HG03460 (cell line): ENCODE measurements at regions not wholly inside any gene's neighbourhood (a gene's known extent, or its start where the extent isn't known, plus 50 kb on each side); places are given as distances from the start of the nearest gene placed in this dataset.

ENCODE experiments used
- ATAC-seq: cut with Tn5 transposase; IDR thresholded peaks from one replicate; pipeline ENCODE4 v1.9.1; 2021; ENCODE audit not compliant: unreplicated experiment

GRCh38 chr3:187821616-187822317 lies 76.5 kb upstream of the BCL6 start:
- ATAC-seq: no peak

DNA sequence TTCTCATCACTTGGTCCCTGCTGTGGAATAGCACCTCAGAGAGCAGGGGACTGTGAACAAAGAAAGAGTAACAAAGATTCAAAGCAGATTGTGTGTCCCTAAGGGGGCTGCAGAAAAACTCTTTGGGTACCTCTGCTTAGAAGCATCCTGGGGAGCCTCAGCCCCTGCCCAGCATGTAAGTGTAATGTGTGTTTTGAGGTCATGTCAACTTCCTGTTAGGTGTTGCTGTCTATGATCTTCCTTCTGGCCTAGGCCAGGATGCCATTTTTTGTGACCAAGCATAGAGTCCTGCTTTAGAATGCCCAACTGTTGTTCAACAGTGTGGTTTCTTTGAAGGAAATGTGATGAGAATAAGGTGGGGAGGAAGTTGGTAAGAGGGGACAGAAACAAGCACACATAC lies 77.1 kb upstream of the BCL6 start:
- no peak for ATAC-seq

DNA sequence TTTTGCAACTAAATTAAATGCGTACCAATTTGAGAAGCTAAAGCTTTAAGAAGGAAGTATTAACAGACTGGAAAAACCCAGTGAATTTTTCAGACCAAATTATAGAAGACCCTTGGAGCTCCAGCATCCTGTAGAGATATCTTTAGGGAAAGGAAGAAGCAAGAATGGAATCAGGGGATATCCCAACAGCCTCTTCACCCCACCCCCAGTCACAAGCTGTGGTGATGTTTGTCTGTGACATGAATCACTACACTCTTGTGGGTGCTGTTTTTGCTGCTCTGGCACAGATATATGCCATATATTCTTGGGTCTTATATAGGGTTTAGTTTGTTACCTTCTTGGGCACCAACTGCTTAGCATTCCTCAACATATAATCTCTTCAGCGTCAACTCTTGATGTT lies 78.5 kb upstream of the BCL6 start:
- ATAC-seq: no peak

- no peak for ATAC-seq
Observed at GRCh38 chr3:187827723-187828122, 82.5 kb upstream of the BCL6 start.

DNA sequence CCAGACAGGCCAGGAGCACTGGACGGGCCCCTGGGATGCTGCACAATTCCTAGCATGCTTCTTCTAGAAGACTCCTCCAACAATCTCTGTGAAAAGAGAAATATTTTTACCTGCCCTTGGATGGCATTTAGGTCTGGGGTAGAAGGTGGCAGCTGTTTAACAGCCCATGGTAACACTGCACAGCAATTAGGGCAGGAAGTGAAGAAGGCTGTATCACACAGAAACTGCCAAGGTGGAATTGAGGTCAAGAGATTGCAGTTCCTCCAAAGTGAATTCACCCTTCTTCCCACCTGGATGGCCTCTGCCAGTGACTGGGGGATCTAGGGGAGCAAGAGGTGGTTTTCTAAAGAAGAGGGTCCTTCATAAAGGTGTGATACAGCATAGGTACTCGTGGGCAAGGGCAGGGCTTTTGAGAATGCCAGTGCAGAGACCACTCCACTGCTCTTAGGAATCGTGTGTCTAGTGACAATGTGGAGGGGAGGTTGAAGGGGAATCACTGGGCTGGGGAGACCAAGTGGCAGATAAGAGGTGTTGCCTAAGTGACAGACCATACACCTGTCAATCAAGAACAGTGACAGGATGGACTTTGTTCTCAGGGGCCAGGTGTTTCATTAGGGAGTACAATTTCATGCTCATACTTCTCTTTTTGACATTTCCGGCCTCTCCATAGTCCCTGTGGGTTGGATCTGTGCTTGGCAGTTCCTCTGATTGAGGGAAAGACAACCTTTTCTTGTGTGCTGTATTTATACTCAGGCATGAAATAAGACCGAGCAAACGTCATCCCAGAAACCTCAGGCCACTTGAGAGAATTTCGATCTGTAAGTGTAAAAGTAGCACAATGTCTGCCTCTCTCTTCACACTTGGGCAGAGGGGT lies 83.5 kb upstream of the BCL6 start:
- no peak for ATAC-seq

DNA sequence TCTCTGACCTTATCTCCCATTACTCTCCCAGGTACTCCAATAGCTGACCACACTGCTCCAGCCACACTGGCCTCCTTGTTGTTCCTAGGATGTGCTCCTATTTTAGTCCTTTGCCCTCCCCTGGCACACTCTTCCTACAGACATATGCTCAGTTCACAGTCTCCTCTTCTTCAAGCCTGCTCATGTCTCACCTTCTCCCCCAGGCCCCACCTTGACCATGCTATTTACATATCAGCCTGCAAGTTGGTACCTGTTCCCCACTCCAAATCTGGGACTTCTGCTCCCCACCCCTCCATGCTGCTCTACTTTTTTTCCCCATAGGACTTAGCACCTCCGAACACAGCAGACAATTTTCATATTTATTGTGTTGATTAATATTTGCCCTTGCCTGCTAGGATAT lies 84.9 kb upstream of the BCL6 start:
- ATAC-seq: no peak

GRCh38 chr3:187831125-187832051 lies 86.1 kb upstream of the BCL6 start:
- ATAC-seq: no peak

- ATAC-seq: no peak
Observed at GRCh38 chr3:187832202-187832601, 86.9 kb upstream of the BCL6 start.

- no peak for ATAC-seq
Observed at GRCh38 chr3:187833375-187833774, 88.1 kb upstream of the BCL6 start.

DNA sequence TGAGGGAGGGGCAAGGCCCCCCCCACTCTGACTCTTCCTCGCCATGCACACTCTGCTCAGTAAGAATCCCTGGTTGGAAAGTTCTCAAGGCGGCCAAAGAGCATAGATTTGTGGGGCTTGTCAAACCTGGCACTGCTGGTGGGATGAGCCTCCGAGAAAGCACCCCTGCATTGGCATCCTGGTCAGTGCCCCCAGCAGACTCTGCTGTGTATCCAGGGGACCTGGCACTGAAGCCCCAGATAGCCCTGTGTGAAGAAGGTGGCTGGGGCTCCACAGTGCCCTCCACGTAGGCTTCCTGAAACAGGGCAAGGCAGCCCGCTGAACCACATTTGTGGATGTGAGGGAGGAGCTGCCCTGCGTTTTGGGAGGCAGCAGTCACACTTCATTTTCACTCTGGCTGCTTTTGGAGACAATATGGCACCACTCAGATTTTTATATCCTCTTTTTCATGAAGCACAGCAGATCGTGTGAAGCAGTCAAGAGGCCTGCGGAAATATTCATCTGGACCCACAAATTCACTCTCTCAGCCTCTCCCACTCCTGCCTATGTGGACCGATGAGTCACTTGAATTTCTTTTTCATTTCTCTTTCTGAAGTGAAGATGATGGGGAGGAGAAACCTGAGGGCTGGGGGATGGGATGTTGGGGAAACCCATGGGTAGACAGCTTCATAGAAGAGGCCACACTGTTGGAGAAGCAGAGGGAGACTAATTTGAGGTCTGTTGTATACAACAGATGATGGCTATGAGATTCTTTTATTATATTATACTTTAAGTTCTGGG lies 88.7 kb upstream of the BCL6 start:
- ATAC-seq: no peak

DNA sequence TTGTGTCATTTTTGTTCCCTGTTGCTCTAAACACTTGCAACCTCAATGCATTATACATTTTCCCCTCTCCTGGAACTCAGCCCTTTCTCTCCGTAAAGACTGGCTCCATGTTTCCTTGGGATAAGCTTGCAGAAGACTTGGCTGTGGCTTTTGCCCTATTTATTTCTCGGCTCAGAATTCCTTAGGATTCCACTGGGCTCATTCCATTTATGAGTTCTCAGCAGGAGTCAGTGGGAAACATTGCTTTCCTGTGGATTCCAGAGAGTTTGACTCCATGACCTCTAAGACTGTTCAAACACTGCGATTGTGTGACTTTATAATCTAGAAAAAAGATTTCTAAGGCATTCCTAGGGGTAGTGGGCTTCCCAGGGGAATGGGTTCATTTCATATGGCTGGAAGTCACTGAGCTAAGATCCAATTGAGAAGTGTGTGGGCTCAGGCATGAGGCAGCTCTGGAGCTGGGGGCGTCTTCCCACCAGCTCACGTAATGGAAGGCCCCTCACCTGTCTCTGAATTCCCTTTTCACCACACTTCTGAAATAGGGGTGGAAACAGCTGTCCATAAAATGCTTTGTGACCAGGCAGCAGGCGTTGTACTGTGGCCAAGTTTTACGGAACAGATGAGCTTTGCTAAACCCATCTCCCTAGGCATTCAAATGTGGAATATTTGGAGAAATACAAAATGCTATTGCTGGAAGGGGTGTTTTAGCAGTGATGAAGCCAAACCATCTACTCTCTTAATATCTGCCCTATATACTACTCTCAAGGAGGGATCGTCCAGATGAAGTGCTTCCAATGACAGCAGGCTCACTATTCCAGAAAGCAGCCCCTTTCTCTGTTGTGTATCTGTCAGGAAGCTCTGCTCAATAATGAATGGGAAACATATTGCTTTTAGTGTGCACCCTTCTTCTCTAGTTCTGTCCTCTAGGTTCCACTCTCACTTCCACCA lies 91.8 kb upstream of the BCL6 start:
- no peak for ATAC-seq

- no peak for ATAC-seq
Observed at GRCh38 chr3:187838016-187838540, 92.8 kb upstream of the BCL6 start.

DNA sequence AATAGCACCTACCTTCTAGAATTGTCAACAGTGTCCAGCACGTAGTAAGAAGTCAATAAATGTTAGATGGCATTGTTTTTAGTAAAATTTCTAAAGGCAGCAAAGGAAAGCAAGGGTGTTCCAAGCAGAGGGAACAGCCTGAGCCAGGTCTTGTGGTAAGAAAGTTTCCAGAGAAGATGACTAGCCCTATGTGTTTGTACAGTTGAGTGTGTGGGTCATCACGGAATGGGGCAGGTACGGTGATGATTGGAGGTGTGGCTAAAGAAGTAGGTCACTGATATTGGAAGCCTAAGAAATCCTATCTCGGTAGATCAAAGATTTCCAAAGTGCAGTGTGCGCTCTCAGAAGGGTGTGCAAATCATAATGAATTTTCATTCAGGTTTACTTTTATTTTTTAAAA lies 94.2 kb upstream of the BCL6 start:
- no peak for ATAC-seq

DNA sequence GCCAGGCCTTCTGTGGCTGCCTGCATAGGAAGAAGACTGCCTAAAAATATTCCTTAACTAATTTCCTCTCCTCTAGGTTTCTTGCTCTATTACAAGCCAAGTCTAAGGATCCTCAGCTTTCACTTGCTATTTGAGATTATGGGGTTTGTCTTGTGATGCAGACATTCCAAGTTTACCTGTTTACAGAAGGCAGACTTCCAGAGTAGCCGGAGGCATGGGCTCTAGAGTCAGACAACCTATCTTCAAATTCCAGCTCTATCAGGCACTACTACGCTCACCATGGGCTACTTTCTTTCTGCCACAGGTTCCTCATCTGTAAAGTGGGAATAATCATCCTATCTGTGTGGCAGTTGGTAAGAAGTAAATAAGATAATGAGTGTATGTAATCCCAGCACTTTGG lies 95.6 kb upstream of the BCL6 start:
- no peak for ATAC-seq

GRCh38 chr3:187841560-187841959 lies 96.3 kb upstream of the BCL6 start:
- ATAC-seq: no peak

GRCh38 chr3:187843654-187844053 lies 98.4 kb upstream of the BCL6 start:
- no peak for ATAC-seq

GRCh38 chr3:187844708-187845107 lies 99.4 kb upstream of the BCL6 start:
- no peak for ATAC-seq

DNA sequence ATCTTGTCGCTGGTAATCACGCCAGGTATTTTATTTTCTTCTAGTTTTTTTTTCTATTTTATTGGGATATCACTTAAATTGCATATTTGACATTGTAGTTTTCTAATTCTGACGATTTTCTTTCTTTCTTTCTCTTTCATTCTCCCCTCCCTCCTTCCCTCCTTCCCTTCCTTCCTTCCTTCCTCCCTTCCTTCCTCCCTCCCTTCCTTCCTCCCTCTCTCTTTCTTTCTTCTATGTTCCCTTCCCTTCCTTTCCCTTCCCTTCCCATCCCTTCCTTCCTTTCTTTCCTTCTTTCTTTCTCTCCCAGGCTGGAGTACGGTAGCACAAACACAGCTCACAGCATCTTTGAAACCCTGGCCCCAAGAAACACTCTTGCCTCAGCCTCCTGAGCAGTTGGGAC lies 100.6 kb upstream of the BCL6 start:
- no peak for ATAC-seq

- no peak for ATAC-seq
Observed at GRCh38 chr3:187848401-187848800, 103.1 kb upstream of the BCL6 start.
